ENCODE measurements at regions not wholly inside any gene's neighbourhood (a gene's known extent, or its start where the extent isn't known, plus 50 kb on each side); places are given as distances from the start of the nearest gene placed in this dataset.

- no peak overlapping the region for H3K4me3 ChIP-seq (ENCODE audit: low read depth, low read length)
- DNase-seq (ENCODE audit: low read depth) = no peak
- TF ChIP-seq CTCF (IDR thresholded peaks at IDR 0.05; ENCODE audit: insufficient read depth, low read depth, low read length, missing control alignments) = no peak
Measured at GRCh38 chr1:5238351-5239130, 584.1 kb downstream of the AJAP1 start.

- no peak for DNase-seq (ENCODE audit: low read depth)
- H3K4me3 ChIP-seq (ENCODE audit: low read depth, low read length) = no peak overlapping the region
- no peak for TF ChIP-seq CTCF (IDR thresholded peaks at IDR 0.05; ENCODE audit: insufficient read depth, low read depth, low read length, missing control alignments)
Measured at GRCh38 chr1:5235355-5235899, 581.0 kb downstream of the AJAP1 start.

- no peak for TF ChIP-seq CTCF (IDR thresholded peaks at IDR 0.05; ENCODE audit: insufficient read depth, low read depth, low read length, missing control alignments)
- DNase-seq (ENCODE audit: low read depth) = no peak
- H3K4me3 ChIP-seq (ENCODE audit: low read depth, low read length) = no peak overlapping the region
Measured at GRCh38 chr1:5232537-5232936, 578.1 kb downstream of the AJAP1 start.

- TF ChIP-seq CTCF (IDR thresholded peaks at IDR 0.05; ENCODE audit: insufficient read depth, low read depth, low read length, missing control alignments) = no peak
- H3K4me3 ChIP-seq (ENCODE audit: low read depth, low read length) = no peak overlapping the region
- DNase-seq (ENCODE audit: low read depth) = no peak
Measured at GRCh38 chr1:5231541-5232315, 577.3 kb downstream of the AJAP1 start.

- TF ChIP-seq CTCF (IDR thresholded peaks at IDR 0.05; ENCODE audit: insufficient read depth, low read depth, low read length, missing control alignments) = no peak
- DNase-seq (ENCODE audit: low read depth) = no peak
- no peak overlapping the region for H3K4me3 ChIP-seq (ENCODE audit: low read depth, low read length)
Measured at GRCh38 chr1:5227114-5227513, 572.7 kb downstream of the AJAP1 start.

- no peak for TF ChIP-seq CTCF (IDR thresholded peaks at IDR 0.05; ENCODE audit: insufficient read depth, low read depth, low read length, missing control alignments)
- no peak for DNase-seq (ENCODE audit: low read depth)
- no peak overlapping the region for H3K4me3 ChIP-seq (ENCODE audit: low read depth, low read length)
Measured at GRCh38 chr1:5225707-5226704, 571.6 kb downstream of the AJAP1 start.

Measured in GM12865 (cell line).